ENCODE measurements at regions not wholly inside any gene's neighbourhood (a gene's known extent, or its start where the extent isn't known, plus 50 kb on each side); places are given as distances from the start of the nearest gene placed in this dataset.

DNA sequence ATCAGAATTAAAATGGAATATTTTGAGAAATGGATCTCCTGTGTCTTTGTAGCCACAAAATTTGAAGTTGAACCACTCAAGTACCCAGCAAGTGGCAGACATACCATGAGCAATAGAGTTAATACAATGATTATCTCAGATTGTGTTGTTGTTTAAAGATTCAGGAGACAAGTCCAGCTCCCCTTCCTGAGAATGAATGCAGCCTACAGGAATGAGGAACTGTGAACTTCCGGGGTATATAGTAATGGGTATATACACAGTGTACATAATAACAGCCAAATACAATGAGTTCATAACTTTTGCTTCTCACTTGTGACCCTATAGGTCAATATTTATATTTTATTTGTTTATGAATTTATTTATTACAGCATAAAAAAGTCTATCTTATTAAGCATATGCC is 445.0 kb downstream of the SETD4 start:
- TF ChIP-seq, protein P1, sequence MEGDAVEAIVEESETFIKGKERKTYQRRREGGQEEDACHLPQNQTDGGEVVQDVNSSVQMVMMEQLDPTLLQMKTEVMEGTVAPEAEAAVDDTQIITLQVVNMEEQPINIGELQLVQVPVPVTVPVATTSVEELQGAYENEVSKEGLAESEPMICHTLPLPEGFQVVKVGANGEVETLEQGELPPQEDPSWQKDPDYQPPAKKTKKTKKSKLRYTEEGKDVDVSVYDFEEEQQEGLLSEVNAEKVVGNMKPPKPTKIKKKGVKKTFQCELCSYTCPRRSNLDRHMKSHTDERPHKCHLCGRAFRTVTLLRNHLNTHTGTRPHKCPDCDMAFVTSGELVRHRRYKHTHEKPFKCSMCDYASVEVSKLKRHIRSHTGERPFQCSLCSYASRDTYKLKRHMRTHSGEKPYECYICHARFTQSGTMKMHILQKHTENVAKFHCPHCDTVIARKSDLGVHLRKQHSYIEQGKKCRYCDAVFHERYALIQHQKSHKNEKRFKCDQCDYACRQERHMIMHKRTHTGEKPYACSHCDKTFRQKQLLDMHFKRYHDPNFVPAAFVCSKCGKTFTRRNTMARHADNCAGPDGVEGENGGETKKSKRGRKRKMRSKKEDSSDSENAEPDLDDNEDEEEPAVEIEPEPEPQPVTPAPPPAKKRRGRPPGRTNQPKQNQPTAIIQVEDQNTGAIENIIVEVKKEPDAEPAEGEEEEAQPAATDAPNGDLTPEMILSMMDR (conservative IDR thresholded peaks at IDR 0.05) = no peak
- H3K27ac ChIP-seq = no peak overlapping the region

- TF ChIP-seq, protein P1 (conservative IDR thresholded peaks at IDR 0.05) = no peak
- no peak overlapping the region for H3K27ac ChIP-seq
Observed at GRCh38 chr21:35614396-35614921, 445.9 kb downstream of the SETD4 start.

DNA sequence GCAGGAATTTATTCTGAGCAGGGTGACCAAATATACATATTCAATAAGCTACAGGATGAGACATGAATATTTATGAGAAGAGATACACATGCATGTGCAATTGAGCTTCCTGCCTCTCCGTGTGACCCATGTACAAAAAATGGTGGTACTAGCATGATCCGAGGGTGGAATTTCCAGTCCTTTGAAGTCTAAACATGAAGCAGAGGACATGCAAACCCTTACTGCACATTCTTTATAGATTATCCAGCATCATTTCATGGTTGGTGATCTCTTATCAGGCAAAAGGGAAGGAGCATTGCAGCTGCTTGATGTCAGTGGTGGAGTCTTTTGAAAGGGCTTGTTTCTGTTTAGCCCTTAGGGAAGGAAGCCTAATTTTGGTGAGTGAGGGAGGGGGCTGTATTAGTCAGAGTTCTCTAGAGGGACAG is 448.6 kb downstream of the SETD4 start:
- no peak overlapping the region for H3K27ac ChIP-seq
- TF ChIP-seq, protein P1 (conservative IDR thresholded peaks at IDR 0.05) = no peak

DNA sequence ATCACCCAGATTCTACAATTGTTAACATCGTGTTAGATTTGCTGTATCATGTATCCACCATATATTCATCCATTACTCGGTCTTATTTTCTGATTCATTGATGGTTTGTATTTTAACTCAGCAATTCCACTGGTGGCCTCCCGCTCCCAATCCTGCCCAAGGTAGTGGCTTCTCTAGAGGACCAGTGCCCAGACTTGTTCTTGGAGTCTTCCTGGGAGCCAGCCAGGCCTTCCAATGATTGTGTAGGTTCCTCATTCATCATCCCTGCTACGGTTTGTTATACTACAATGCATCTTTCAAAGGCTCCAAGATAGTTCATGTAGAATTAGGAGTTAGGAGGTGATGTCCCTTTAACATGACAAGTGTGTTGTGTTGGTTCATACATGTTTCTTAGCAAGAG is 451.1 kb downstream of the SETD4 start:
- TF ChIP-seq, protein P1 (conservative IDR thresholded peaks at IDR 0.05) = no peak
- no peak overlapping the region for H3K27ac ChIP-seq

- TF ChIP-seq, protein P1 (conservative IDR thresholded peaks at IDR 0.05) = no peak
- H3K27ac ChIP-seq = no peak overlapping the region
Observed at GRCh38 chr21:35607406-35607805, 452.9 kb downstream of the SETD4 start.

DNA sequence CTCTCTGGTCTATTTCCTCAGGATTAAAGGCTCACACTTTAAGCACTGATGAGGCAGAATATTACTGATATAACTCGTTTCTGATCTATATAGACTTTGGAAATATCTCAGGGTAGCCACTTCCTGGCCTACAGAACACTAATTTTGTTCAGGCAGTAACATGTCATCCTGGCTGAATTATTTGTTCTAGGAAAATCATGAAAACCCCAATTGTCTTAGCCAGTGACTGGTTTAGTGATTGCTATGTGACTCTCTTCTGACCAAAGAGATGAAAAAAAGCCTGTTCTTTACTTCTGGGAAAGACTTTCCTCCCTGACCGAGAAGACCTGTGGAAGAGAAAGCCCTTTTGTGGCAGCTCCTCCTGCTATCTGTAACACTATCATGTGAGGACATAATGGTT is 453.7 kb downstream of the SETD4 start:
- H3K27ac ChIP-seq = no peak overlapping the region
- TF ChIP-seq, protein P1 (conservative IDR thresholded peaks at IDR 0.05) = no peak

DNA sequence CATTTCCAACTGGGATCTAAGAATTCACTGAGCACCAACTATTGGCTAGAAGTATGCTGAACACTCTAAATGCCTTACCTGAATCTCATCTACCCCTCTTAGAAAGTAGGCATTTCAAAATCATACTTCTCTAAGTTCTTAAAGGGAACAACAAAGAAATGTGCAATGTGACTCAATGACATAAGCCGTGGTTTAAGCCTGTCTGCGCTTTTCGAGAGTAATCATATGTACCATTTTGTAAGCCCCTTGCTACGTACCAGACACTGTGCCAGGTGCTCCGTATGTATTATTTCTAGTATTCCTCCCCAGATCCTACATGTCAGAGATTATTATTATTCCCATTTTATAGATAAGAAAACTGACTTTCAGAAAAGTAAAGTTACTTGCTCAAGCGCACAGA is 454.2 kb downstream of the SETD4 start:
- no peak overlapping the region for H3K27ac ChIP-seq
- TF ChIP-seq, protein P1 (conservative IDR thresholded peaks at IDR 0.05) = no peak

Measured in VCaP (cell line).